ENCODE measurements at regions not wholly inside any gene's neighbourhood (a gene's known extent, or its start where the extent isn't known, plus 50 kb on each side); places are given as distances from the start of the nearest gene placed in this dataset.

GRCh38 chr18:41464278-41464677 is 490.8 kb upstream of the PIK3C3 start:
- DNase-seq (no peak), ATAC-seq (no peak)
- Histone ChIP-seq H3K36me3 (no peaks in the 10 kb centered on the region), H3K9me3 (no peaks in the 10 kb centered on the region), H3K27me3 (no peaks in the 10 kb centered on the region), H3K4me3 (no peak overlapping the region), H3K4me1 (no peaks in the 10 kb centered on the region), H3K27ac (no peak overlapping the region)
- intact Hi-C loops (cut with DNase I), result no loop called here
- 61 to 79% (median 72%) methylated on average over 1 of the region's 1 CpG for WGBS, 4 donors
- no peak for TF ChIP-seq POLR2A (IDR thresholded peaks at IDR 0.05)
- TF ChIP-seq, protein P1, sequence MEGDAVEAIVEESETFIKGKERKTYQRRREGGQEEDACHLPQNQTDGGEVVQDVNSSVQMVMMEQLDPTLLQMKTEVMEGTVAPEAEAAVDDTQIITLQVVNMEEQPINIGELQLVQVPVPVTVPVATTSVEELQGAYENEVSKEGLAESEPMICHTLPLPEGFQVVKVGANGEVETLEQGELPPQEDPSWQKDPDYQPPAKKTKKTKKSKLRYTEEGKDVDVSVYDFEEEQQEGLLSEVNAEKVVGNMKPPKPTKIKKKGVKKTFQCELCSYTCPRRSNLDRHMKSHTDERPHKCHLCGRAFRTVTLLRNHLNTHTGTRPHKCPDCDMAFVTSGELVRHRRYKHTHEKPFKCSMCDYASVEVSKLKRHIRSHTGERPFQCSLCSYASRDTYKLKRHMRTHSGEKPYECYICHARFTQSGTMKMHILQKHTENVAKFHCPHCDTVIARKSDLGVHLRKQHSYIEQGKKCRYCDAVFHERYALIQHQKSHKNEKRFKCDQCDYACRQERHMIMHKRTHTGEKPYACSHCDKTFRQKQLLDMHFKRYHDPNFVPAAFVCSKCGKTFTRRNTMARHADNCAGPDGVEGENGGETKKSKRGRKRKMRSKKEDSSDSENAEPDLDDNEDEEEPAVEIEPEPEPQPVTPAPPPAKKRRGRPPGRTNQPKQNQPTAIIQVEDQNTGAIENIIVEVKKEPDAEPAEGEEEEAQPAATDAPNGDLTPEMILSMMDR (IDR thresholded peaks at IDR 0.05), result no peak

GRCh38 chr18:41462946-41463345 is 492.1 kb upstream of the PIK3C3 start:
- no peak for DNase-seq
- intact Hi-C loops (cut with DNase I), result no loop called here
- Histone ChIP-seq H3K9me3 (no peaks in the 10 kb centered on the region), H3K27me3 (no peaks in the 10 kb centered on the region), H3K36me3 (no peaks in the 10 kb centered on the region), H3K4me3 (no peak overlapping the region), H3K27ac (no peak overlapping the region), H3K4me1 (no peaks in the 10 kb centered on the region)
- TF ChIP-seq, protein P1 (IDR thresholded peaks at IDR 0.05), result no peak
- no peak for TF ChIP-seq POLR2A (IDR thresholded peaks at IDR 0.05)
- no peak for ATAC-seq
- WGBS, 4 donors, result 59 to 79% (median 69%) methylated on average over 1 of the region's 1 CpG

DNA sequence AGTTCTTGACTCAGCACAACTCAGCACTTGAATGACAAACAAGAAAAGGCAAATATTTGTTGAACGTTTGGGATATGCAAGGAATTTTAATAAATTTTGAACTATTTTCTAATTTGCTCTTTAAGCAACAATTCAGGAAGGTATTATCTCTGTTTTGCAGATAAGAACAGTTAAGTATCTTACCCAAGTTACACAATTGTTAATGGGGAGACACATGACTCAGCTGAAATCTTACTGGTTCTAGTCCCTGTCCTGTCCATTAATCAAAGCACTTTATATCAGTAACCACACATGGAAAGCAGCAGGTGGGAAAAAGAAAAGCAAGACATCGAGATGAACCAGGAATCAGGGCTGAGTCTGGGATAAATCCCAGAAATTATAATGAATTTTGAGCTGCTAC is 493.9 kb upstream of the PIK3C3 start:
- DNase-seq, result no peak
- 56 to 72% (median 62%) methylated on average over 2 of the region's 2 CpGs for WGBS, 4 donors
- TF ChIP-seq POLR2A (IDR thresholded peaks at IDR 0.05), result no peak
- TF ChIP-seq, protein P1 (IDR thresholded peaks at IDR 0.05), result no peak
- no peaks in the 10 kb centered on the region for H3K4me1 ChIP-seq
- intact Hi-C loops (cut with DNase I), result no loop called here
- H3K36me3 ChIP-seq, result no peaks in the 10 kb centered on the region
- H3K27me3 ChIP-seq, result no peaks in the 10 kb centered on the region
- no peak for ATAC-seq
- no peak overlapping the region for H3K4me3 ChIP-seq
- no peak overlapping the region for H3K27ac ChIP-seq
- no peaks in the 10 kb centered on the region for H3K9me3 ChIP-seq

DNA sequence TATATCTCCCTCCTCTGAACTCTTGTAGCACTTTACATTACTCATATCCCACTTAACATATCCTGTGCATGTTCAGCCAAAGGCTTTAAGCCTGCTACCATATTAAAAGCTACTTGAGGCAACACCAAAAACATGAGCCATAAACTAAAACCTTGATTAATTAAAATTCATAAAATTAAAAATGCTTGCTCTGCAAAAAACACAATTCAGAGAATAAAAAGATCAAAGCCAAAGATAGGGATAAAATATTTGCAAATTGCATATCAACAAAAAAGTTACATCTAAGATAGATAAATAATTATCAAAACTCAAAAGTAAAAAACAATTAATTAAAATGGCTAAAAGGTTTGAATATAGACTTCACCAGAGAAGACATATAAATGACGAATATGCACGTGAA is 495.4 kb upstream of the PIK3C3 start:
- no peaks in the 10 kb centered on the region for H3K36me3 ChIP-seq
- 95 to 97% (median 96%) methylated on average over 2 of the region's 2 CpGs for WGBS, 4 donors
- TF ChIP-seq, protein P1 (IDR thresholded peaks at IDR 0.05), result no peak
- no peak for TF ChIP-seq POLR2A (IDR thresholded peaks at IDR 0.05)
- no peaks in the 10 kb centered on the region for H3K9me3 ChIP-seq
- no peaks in the 10 kb centered on the region for H3K27me3 ChIP-seq
- intact Hi-C loops (cut with DNase I), result no loop called here
- no peak overlapping the region for H3K27ac ChIP-seq
- H3K4me3 ChIP-seq, result no peak overlapping the region
- H3K4me1 ChIP-seq, result no peaks in the 10 kb centered on the region
- DNase-seq (no peak), ATAC-seq (no peak)
